ENCODE measurements at regions not wholly inside any gene's neighbourhood (a gene's known extent, or its start where the extent isn't known, plus 50 kb on each side); places are given as distances from the start of the nearest gene placed in this dataset.

- Histone ChIP-seq H4K91ac (ENCODE audit: insufficient read length, low read depth, low read length) (no peak overlapping the region), H3K4ac (ENCODE audit: low read depth, low read length) (no peak overlapping the region), H2AK5ac (ENCODE audit: insufficient read length, low read length) (no peak overlapping the region), H4K20me1 (ENCODE audit: control insufficient read depth, insufficient read depth, insufficient read length) (no peaks in the 10 kb centered on the region), H3K79me2 (ENCODE audit: insufficient read depth, low read length) (no peaks in the 10 kb centered on the region), H2AFZ (ENCODE audit: low read length) (no peak overlapping the region), H3K14ac (ENCODE audit: insufficient read depth, low read length) (no peak overlapping the region), H3K4me1 (ENCODE audit: insufficient read depth, low read length) (peaks cover 5% of the 10 kb centered on the region; the same call in 1 of the 2 replicates), H4K8ac (replicated peaks; ENCODE audit: insufficient read length, low read depth, low read length) (no peak overlapping the region), H3K23me2 (ENCODE audit: insufficient read length, low read depth, low read length, poor library complexity, severe bottlenecking) (no peaks in the 10 kb centered on the region), H3K23ac (ENCODE audit: insufficient read length, low read depth, low read length) (no peak overlapping the region), H2BK12ac (ENCODE audit: insufficient read length, low read depth, low read length) (no peak overlapping the region), H3T11ph (ENCODE audit: low read length) (no peak overlapping the region), H2BK120ac (ENCODE audit: low read depth, low read length, poor library complexity, severe bottlenecking) (no peak overlapping the region), H3K9me3 (ENCODE audit: control insufficient read depth, low read depth, low read length) (no peaks in the 10 kb centered on the region), H3K56ac (ENCODE audit: insufficient read length, low read depth, low read length) (no peak overlapping the region), H2BK15ac (ENCODE audit: low read depth, low read length) (no peak overlapping the region), H4K5ac (ENCODE audit: insufficient read length, low read depth, low read length) (no peak overlapping the region), H2BK20ac (ENCODE audit: low read depth, low read length, poor library complexity, severe bottlenecking) (no peak overlapping the region), H3K79me1 (ENCODE audit: insufficient read depth, low read depth, low read length, poor library complexity, severe bottlenecking) (no peaks in the 10 kb centered on the region), H3K27me3 (ENCODE audit: insufficient read depth, low read length) (no peaks in the 10 kb centered on the region), H3K27ac (ENCODE audit: insufficient read length, low read depth, low read length) (no peak overlapping the region), H3K9ac (ENCODE audit: extremely low read depth, insufficient read length, low read length) (no peak overlapping the region), H2BK5ac (ENCODE audit: insufficient read length, low read length) (no peak overlapping the region), H3K4me2 (ENCODE audit: insufficient read depth, insufficient read length, low read length) (no peak overlapping the region), H3K18ac (ENCODE audit: insufficient read length, low read depth, low read length) (no peak overlapping the region)
- peaks cover 39 to 47% of the 10 kb centered on the region in 2 experiments for H3K4me1 Mint-ChIP-seq
- no peak for DNase-seq
- WGBS (ENCODE audit: extremely low coverage, insufficient read length, low lambda C conversion rate) = no CpG with 5 or more reads among the region's 1 CpG
- no peak overlapping the region for H3K27ac Mint-ChIP-seq
- H3K9me3 Mint-ChIP-seq = peaks cover 0 to 2% of the 10 kb centered on the region in 2 experiments; a peak in 3 of 5 replicates
- TF ChIP-seq CTCF (conservative IDR thresholded peaks at IDR 0.05) = no peak
- H3K4me3 Mint-ChIP-seq = no peak overlapping the region
- peaks cover 2 to 21% (median 6%) of the 10 kb centered on the region in 3 experiments; a peak in 5 of 7 replicates for H3K36me3 Mint-ChIP-seq (ENCODE audit: insufficient read depth in 1 of 3, low read depth in 3 of 3)
- no peaks in the 10 kb centered on the region; the same call in 1 of the 2 replicates for H3K27me3 Mint-ChIP-seq (ENCODE audit: low read depth)
These were observed 231.8 kb upstream of the SPOPL start for GRCh38 chr2:138269765-138270164.

Measured in H9 (cell line).